Sigmoid colon (tissue), 6 donors: ENCODE measurements at regions not wholly inside any gene's neighbourhood (a gene's known extent, or its start where the extent isn't known, plus 50 kb on each side); places are given as distances from the start of the nearest gene placed in this dataset.

ENCODE experiments used
- DNase-seq: peaks from one replicate; pipeline ENCODE4 v3.0.0-alpha.2; 2019
- H3K27ac ChIP-seq, 4 donors: fragments of 200-600 bp; sonication (generic); one replicate each; pipeline ENCODE4 v1.5.1; 2016 to 2019; ENCODE audit warnings: mild to moderate bottlenecking in 1 of 4
- H3K27me3 ChIP-seq, 3 donors: fragments of 200-600 bp; sonication (generic); one replicate each; pipeline ENCODE4 v1.5.1; 2019; ENCODE audit warnings: mild to moderate bottlenecking in 1 of 3
- H3K36me3 ChIP-seq, 4 donors: fragments of 200-600 bp; sonication (generic); one replicate each; pipeline ENCODE4 v1.5.1; 2016 to 2019
- H3K4me1 ChIP-seq, 4 donors: fragments of 200-600 bp; sonication (generic); one replicate each; pipeline ENCODE4 v1.5.1; 2017 to 2019
- H3K4me3 ChIP-seq, 4 donors: fragments of 200-600 bp; sonication (generic); one replicate each; pipeline ENCODE4 v1.5.1; 2017 to 2019; ENCODE audit warnings: mild to moderate bottlenecking in 2 of 4, moderate library complexity in 1 of 4
- H3K9me3 ChIP-seq, 4 donors: fragments of 200-600 bp in 3 of 4; sonication (generic) in 3 of 4; one replicate each; pipeline versions ENCODE4 v1.5.1 to v1.6.1; 2013 to 2019
- EP300 ChIP-seq, 4 donors: sonication (generic); formaldehyde crosslinking; IDR thresholded peaks; one replicate each; pipeline ENCODE4 v1.6.1; 2017; ENCODE audit warnings: antibody characterized with exemption in 4 of 4
- POLR2A ChIP-seq, 2 donors: fragments of 450-650 bp; IDR thresholded peaks; one replicate each; pipeline ENCODE4 v1.6.1; 2016; ENCODE audit warnings: antibody characterized with exemption in 2 of 2, mild to moderate bottlenecking in 2 of 2, moderate library complexity in 2 of 2
- POLR2AphosphoS5 ChIP-seq, 4 donors: sonication (generic); formaldehyde crosslinking; IDR thresholded peaks; one replicate each; pipeline ENCODE4 v1.6.1; 2017; ENCODE audit warnings: antibody characterized with exemption in 4 of 4
- WGBS, 2 donors: extraction: QIAGEN DNeasy Blood & Tissue Kit; methylation state at CpG; one replicate each; pipeline ENCODE4 v1.1.7; 2013; 5-methylcytosine and 5-hydroxymethylcytosine counted together
- intact Hi-C: fragments of 100-400 bp; cut with DNase I; formaldehyde crosslinking; loops from one replicate; pipeline ENCODE4 v1.15.1; 2023
- TF ChIP-seq, protein P1 (sequence below), 4 experiments: fragments of 450-650 bp in 3 of 4; fragments of 200-600 bp in 1 of 4; IDR thresholded peaks; one replicate each; pipeline ENCODE4 v1.5.1; 2016 to 2019; ENCODE audit warnings: antibody characterized with exemption in 4 of 4, mild to moderate bottlenecking in 3 of 4, moderate library complexity in 2 of 4
- donor health status: healthy with polysubstance abuse.
- donor health status: healthy.

DNA sequence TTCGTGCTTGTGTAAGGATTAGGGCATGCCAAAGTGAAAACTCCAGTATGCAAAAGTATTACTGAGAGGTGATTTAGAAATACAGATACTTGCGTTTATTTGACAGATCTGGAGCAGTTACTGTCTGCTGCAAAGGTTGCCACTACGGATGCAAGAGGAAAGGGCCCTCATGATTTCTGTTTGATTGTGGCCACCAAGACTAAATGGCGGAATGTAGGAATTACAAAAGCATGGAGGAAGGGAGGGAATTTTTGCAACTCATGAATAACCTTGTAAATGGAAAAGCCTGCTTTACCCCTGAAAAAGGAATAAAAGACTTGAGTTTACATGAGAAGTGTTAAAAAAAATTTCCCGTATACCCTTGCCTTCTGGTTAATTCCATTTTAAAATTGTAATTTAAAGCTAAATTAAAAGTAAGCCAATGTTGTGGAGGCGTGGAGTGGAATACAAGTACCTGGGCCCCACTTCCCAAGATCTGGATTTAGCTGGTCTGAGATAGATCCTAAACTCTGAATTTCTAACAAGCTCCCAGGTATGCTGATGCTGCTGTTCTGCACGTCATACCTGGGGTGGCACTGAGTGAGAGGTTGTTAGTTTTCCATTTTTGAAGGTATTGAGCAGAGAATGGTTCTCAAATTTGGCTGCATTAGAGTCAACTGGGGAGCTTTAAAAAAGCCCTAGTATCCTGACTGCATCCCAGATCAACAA is 56.6 kb upstream of the NKX2-2 start:
- Histone ChIP-seq H3K27ac (no peak overlapping the region), H3K27me3 (peaks cover 0 to 12% (median 0%) of the 10 kb centered on the region in 3 donors), H3K36me3 (no peaks in the 10 kb centered on the region), H3K9me3 (no peaks in the 10 kb centered on the region), H3K4me1 (no peaks in the 10 kb centered on the region), H3K4me3 (no peak overlapping the region)
- 67 to 78% methylated on average over 7 of the region's 7 CpGs for whole genome bisulfite sequencing, 2 donors
- no peak for DNase-seq
- TF ChIP-seq, protein P1, sequence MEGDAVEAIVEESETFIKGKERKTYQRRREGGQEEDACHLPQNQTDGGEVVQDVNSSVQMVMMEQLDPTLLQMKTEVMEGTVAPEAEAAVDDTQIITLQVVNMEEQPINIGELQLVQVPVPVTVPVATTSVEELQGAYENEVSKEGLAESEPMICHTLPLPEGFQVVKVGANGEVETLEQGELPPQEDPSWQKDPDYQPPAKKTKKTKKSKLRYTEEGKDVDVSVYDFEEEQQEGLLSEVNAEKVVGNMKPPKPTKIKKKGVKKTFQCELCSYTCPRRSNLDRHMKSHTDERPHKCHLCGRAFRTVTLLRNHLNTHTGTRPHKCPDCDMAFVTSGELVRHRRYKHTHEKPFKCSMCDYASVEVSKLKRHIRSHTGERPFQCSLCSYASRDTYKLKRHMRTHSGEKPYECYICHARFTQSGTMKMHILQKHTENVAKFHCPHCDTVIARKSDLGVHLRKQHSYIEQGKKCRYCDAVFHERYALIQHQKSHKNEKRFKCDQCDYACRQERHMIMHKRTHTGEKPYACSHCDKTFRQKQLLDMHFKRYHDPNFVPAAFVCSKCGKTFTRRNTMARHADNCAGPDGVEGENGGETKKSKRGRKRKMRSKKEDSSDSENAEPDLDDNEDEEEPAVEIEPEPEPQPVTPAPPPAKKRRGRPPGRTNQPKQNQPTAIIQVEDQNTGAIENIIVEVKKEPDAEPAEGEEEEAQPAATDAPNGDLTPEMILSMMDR (IDR thresholded peaks at IDR 0.05): no peak
- TF ChIP-seq POLR2A (IDR thresholded peaks at IDR 0.05): no peak
- no peak for TF ChIP-seq POLR2AphosphoS5 (IDR thresholded peaks at IDR 0.05)
- no peak for TF ChIP-seq EP300 (IDR thresholded peaks at IDR 0.05)
- intact Hi-C loops: loop anchor here (5.0 kb wide), 2 partner anchors 708 to 728 kb away; no protein-coding TSS in a partner anchor

DNA sequence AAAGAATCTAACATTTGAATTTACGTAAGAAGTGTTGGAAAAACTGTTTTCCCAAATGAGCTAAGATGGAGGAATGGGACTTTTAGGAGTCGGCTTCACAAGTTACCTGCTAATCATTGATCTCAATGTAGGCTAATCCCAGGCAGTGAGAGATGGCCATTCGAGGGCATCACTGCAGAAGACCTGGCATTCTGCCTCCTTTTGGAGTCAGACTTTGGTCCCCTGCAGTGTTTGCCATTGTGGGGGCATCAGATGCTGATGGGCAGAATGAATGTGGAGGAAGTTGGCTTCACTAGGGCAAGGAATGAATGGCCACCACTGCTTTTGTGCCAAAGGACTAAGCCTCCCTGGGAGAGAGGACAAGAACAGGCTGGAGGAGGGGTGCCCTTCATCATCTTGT is 55.7 kb upstream of the NKX2-2 start:
- DNase-seq: no peak
- Histone ChIP-seq H3K4me1 (no peaks in the 10 kb centered on the region), H3K9me3 (no peaks in the 10 kb centered on the region), H3K27ac (no peak overlapping the region), H3K27me3 (peaks cover 0 to 12% (median 0%) of the 10 kb centered on the region in 3 donors), H3K36me3 (no peaks in the 10 kb centered on the region), H3K4me3 (no peak overlapping the region)
- TF ChIP-seq POLR2AphosphoS5 (IDR thresholded peaks at IDR 0.05) (no peak), EP300 (IDR thresholded peaks at IDR 0.05) (no peak), POLR2A (IDR thresholded peaks at IDR 0.05) (no peak)
- TF ChIP-seq, protein P1 (IDR thresholded peaks at IDR 0.05): no peak
- 89 to 91% methylated on average over 3 of the region's 3 CpGs for WGBS, 2 donors
- intact Hi-C loops: no loop called here

DNA sequence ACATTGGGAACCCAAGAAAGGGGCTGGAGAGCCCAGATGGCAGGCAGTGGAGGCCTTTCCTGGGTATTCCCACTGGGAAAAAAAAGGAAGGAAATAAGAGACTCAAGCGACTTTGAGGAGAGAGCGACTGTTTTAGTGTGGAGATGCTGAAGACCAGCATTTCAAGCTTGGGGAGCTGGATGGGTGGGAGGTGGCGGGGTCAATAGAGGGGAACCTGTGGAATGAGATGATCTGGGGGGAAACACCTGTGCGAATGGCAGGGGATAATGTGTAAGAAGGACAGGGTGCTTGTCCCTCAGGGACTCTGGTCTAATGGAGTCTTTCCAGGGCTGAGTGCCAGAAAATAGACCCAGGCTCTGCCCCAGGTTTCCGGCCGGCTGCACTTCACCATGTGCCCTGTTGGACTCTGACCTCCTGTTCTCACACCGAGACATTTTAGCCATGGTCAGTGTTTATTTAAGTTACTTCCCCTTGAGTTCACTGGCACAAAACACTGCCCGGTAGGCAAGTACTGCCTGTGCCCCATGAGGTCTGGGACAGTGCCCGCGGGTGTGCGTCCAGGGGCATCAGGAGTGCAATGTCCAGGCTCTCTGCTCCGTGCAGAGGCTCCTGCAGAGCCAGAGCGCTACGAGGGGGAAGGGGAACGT is 50.4 kb upstream of the NKX2-2 start:
- intact Hi-C loops: no loop called here
- Histone ChIP-seq H3K4me1 (no peaks in the 10 kb centered on the region), H3K36me3 (no peaks in the 10 kb centered on the region), H3K9me3 (no peaks in the 10 kb centered on the region), H3K27ac (no peak overlapping the region), H3K27me3 (peaks cover 0 to 31% (median 7%) of the 10 kb centered on the region in 3 donors), H3K4me3 (no peak overlapping the region)
- no peak for TF ChIP-seq POLR2A (IDR thresholded peaks at IDR 0.05)
- no peak for TF ChIP-seq POLR2AphosphoS5 (IDR thresholded peaks at IDR 0.05)
- TF ChIP-seq EP300 (IDR thresholded peaks at IDR 0.05): no peak
- TF ChIP-seq, protein P1 (IDR thresholded peaks at IDR 0.05): no peak
- DNase-seq: no peak
- WGBS, 2 donors: 61 to 78% methylated on average over 15 of the region's 15 CpGs
